ENCODE measurements at regions not wholly inside any gene's neighbourhood (a gene's known extent, or its start where the extent isn't known, plus 50 kb on each side); places are given as distances from the start of the nearest gene placed in this dataset.
"Not testable (repeated sequence)": the region's sequence is repeated elsewhere in the genome, so short reads cannot be mapped to it uniquely, and the experiment has no call there.

- H3K9me3 ChIP-seq (replicated peaks): no peaks in the 10 kb centered on the region
- H3K4me1 ChIP-seq (replicated peaks): no peaks in the 10 kb centered on the region
- no peaks in the 10 kb centered on the region for H3K27me3 ChIP-seq (replicated peaks)
- no peaks in the 10 kb centered on the region for H3K36me3 ChIP-seq
- no peak overlapping the region for H3K4me3 ChIP-seq
- H3K27ac ChIP-seq: no peak overlapping the region
- DNase-seq (ENCODE audit: low read depth in 1 of 2, low spot score in 2 of 2): no peak
Measured at GRCh38 chr5:116727248-116727647, 152.6 kb upstream of the SEMA6A start.

GRCh38 chr5:116726180-116726579 lies 151.6 kb upstream of the SEMA6A start:
- H3K9me3 ChIP-seq (replicated peaks); H3K36me3 ChIP-seq; H3K27me3 ChIP-seq (replicated peaks); H3K4me3 ChIP-seq; H3K4me1 ChIP-seq (replicated peaks); H3K27ac ChIP-seq; DNase-seq (ENCODE audit: low read depth in 1 of 2, low spot score in 2 of 2): not testable (repeated sequence)

GRCh38 chr5:116724971-116725370 lies 150.3 kb upstream of the SEMA6A start:
- Histone ChIP-seq H3K9me3 (replicated peaks) (no peaks in the 10 kb centered on the region), H3K27ac (no peak overlapping the region), H3K36me3 (no peaks in the 10 kb centered on the region), H3K27me3 (replicated peaks) (no peaks in the 10 kb centered on the region), H3K4me3 (no peak overlapping the region), H3K4me1 (replicated peaks) (no peaks in the 10 kb centered on the region)
- no peak for DNase-seq (ENCODE audit: low read depth in 1 of 2, low spot score in 2 of 2)

- H3K27me3 ChIP-seq (replicated peaks): no peaks in the 10 kb centered on the region
- no peaks in the 10 kb centered on the region for H3K36me3 ChIP-seq
- DNase-seq (ENCODE audit: low read depth in 1 of 2, low spot score in 2 of 2): no peak
- no peak overlapping the region for H3K27ac ChIP-seq
- no peaks in the 10 kb centered on the region for H3K4me1 ChIP-seq (replicated peaks)
- H3K4me3 ChIP-seq: no peak overlapping the region
- H3K9me3 ChIP-seq (replicated peaks): no peaks in the 10 kb centered on the region
Measured at GRCh38 chr5:116722651-116723050, 148.0 kb upstream of the SEMA6A start.

- Histone ChIP-seq H3K4me3 (no peak overlapping the region), H3K9me3 (replicated peaks) (no peaks in the 10 kb centered on the region), H3K27ac (no peak overlapping the region), H3K4me1 (replicated peaks) (no peaks in the 10 kb centered on the region), H3K27me3 (replicated peaks) (no peaks in the 10 kb centered on the region; the same call in 1 of the 2 replicates), H3K36me3 (no peaks in the 10 kb centered on the region)
- DNase-seq (ENCODE audit: low read depth in 1 of 2, low spot score in 2 of 2): no peak
Measured at GRCh38 chr5:116719106-116719505, 144.5 kb upstream of the SEMA6A start.

- DNase-seq (ENCODE audit: low read depth in 1 of 2, low spot score in 2 of 2): no peak
- no peak overlapping the region for H3K4me3 ChIP-seq
- no peaks in the 10 kb centered on the region; the same call in 1 of the 2 replicates for H3K27me3 ChIP-seq (replicated peaks)
- H3K4me1 ChIP-seq (replicated peaks): no peaks in the 10 kb centered on the region
- H3K36me3 ChIP-seq: no peaks in the 10 kb centered on the region
- no peaks in the 10 kb centered on the region for H3K9me3 ChIP-seq (replicated peaks)
- H3K27ac ChIP-seq: no peak overlapping the region
Measured at GRCh38 chr5:116718317-116718716, 143.7 kb upstream of the SEMA6A start.

GRCh38 chr5:116709082-116709481 lies 134.5 kb upstream of the SEMA6A start:
- Histone ChIP-seq H3K4me1 (replicated peaks) (no peaks in the 10 kb centered on the region), H3K4me3 (no peak overlapping the region)

GRCh38 chr5:116705121-116705519 lies 130.5 kb upstream of the SEMA6A start:
- H3K9me3 ChIP-seq (replicated peaks); H3K27me3 ChIP-seq (replicated peaks); H3K4me3 ChIP-seq; H3K27ac ChIP-seq; DNase-seq (ENCODE audit: low read depth in 1 of 2, low spot score in 2 of 2); H3K4me1 ChIP-seq (replicated peaks); H3K36me3 ChIP-seq: not testable (repeated sequence)

More at GRCh38 chr5:116709082-116709481, 134.5 kb upstream of the SEMA6A start:
- DNase-seq (ENCODE audit: low read depth in 1 of 2, low spot score in 2 of 2): no peak
- Histone ChIP-seq H3K27ac (no peak overlapping the region), H3K36me3 (no peaks in the 10 kb centered on the region), H3K9me3 (replicated peaks) (no peaks in the 10 kb centered on the region), H3K27me3 (replicated peaks) (no peaks in the 10 kb centered on the region)

GRCh38 chr5:116703941-116704340 lies 129.3 kb upstream of the SEMA6A start:
- H3K9me3 ChIP-seq (replicated peaks): no peaks in the 10 kb centered on the region
- no peak overlapping the region for H3K4me3 ChIP-seq
- no peaks in the 10 kb centered on the region for H3K27me3 ChIP-seq (replicated peaks)
- no peak overlapping the region for H3K27ac ChIP-seq
- H3K4me1 ChIP-seq (replicated peaks): no peaks in the 10 kb centered on the region
- H3K36me3 ChIP-seq: no peaks in the 10 kb centered on the region
- DNase-seq (ENCODE audit: low read depth in 1 of 2, low spot score in 2 of 2): no peak

GRCh38 chr5:116703328-116703727 lies 128.7 kb upstream of the SEMA6A start:
- Histone ChIP-seq H3K4me1 (replicated peaks) (no peaks in the 10 kb centered on the region), H3K27me3 (replicated peaks) (no peaks in the 10 kb centered on the region), H3K36me3 (no peaks in the 10 kb centered on the region), H3K27ac (no peak overlapping the region), H3K9me3 (replicated peaks) (no peaks in the 10 kb centered on the region), H3K4me3 (no peak overlapping the region)
- no peak for DNase-seq (ENCODE audit: low read depth in 1 of 2, low spot score in 2 of 2)

GRCh38 chr5:116702776-116703175 lies 128.2 kb upstream of the SEMA6A start:
- Histone ChIP-seq H3K4me1 (replicated peaks) (no peaks in the 10 kb centered on the region), H3K27me3 (replicated peaks) (no peaks in the 10 kb centered on the region), H3K27ac (no peak overlapping the region)

GRCh38 chr5:116699332-116699731 lies 124.7 kb upstream of the SEMA6A start:
- no peak for DNase-seq (ENCODE audit: low read depth in 1 of 2, low spot score in 2 of 2)
- H3K27me3 ChIP-seq (replicated peaks): no peaks in the 10 kb centered on the region
- H3K4me1 ChIP-seq (replicated peaks): no peaks in the 10 kb centered on the region
- no peaks in the 10 kb centered on the region for H3K36me3 ChIP-seq
- H3K9me3 ChIP-seq (replicated peaks): no peaks in the 10 kb centered on the region
- no peak overlapping the region for H3K4me3 ChIP-seq
- H3K27ac ChIP-seq: no peak overlapping the region

More at GRCh38 chr5:116702776-116703175, 128.2 kb upstream of the SEMA6A start:
- H3K36me3 ChIP-seq: no peaks in the 10 kb centered on the region
- no peak for DNase-seq (ENCODE audit: low read depth in 1 of 2, low spot score in 2 of 2)
- no peaks in the 10 kb centered on the region for H3K9me3 ChIP-seq (replicated peaks)
- H3K4me3 ChIP-seq: no peak overlapping the region

- Histone ChIP-seq H3K27ac (no peak overlapping the region), H3K4me1 (replicated peaks) (no peaks in the 10 kb centered on the region), H3K9me3 (replicated peaks) (no peaks in the 10 kb centered on the region), H3K36me3 (no peaks in the 10 kb centered on the region), H3K27me3 (replicated peaks) (no peaks in the 10 kb centered on the region), H3K4me3 (no peak overlapping the region)
- DNase-seq (ENCODE audit: low read depth in 1 of 2, low spot score in 2 of 2): no peak
Measured at GRCh38 chr5:116696366-116696765, 121.7 kb upstream of the SEMA6A start.

- Histone ChIP-seq H3K9me3 (replicated peaks) (no peaks in the 10 kb centered on the region), H3K27ac (no peak overlapping the region), H3K27me3 (replicated peaks) (no peaks in the 10 kb centered on the region), H3K4me3 (no peak overlapping the region), H3K36me3 (no peaks in the 10 kb centered on the region), H3K4me1 (replicated peaks) (no peaks in the 10 kb centered on the region)
- DNase-seq (ENCODE audit: low read depth in 1 of 2, low spot score in 2 of 2): no peak
Measured at GRCh38 chr5:116695681-116696080, 121.1 kb upstream of the SEMA6A start.

- no peaks in the 10 kb centered on the region for H3K36me3 ChIP-seq
- H3K9me3 ChIP-seq (replicated peaks): no peaks in the 10 kb centered on the region
- no peaks in the 10 kb centered on the region for H3K4me1 ChIP-seq (replicated peaks)
- no peak overlapping the region for H3K4me3 ChIP-seq
- H3K27ac ChIP-seq: no peak overlapping the region
- H3K27me3 ChIP-seq (replicated peaks): no peaks in the 10 kb centered on the region
- DNase-seq (ENCODE audit: low read depth in 1 of 2, low spot score in 2 of 2): no peak
Measured at GRCh38 chr5:116686438-116686837, 111.8 kb upstream of the SEMA6A start.

Data from SJSA1 (cell line).